GM21447 (cell line): ENCODE measurements at regions not wholly inside any gene's neighbourhood (a gene's known extent, or its start where the extent isn't known, plus 50 kb on each side); places are given as distances from the start of the nearest gene placed in this dataset.

Source experiments
- ATAC-seq: cut with Tn5 transposase; IDR thresholded peaks from one replicate; pipeline ENCODE4 v1.9.1; 2021; ENCODE audit not compliant: unreplicated experiment

GRCh38 chr4:164377277-164377676 lies 376.7 kb upstream of the SMIM31 start:
- ATAC-seq: no peak

- no peak for ATAC-seq
Observed at GRCh38 chr4:164378361-164378760, 375.6 kb upstream of the SMIM31 start.

- ATAC-seq: no peak
Observed at GRCh38 chr4:164379694-164380093, 374.2 kb upstream of the SMIM31 start.

- ATAC-seq: no peak
Observed at GRCh38 chr4:164381859-164382258, 372.1 kb upstream of the SMIM31 start.

- ATAC-seq: no peak
Observed at GRCh38 chr4:164383058-164383357, 370.9 kb upstream of the SMIM31 start.

GRCh38 chr4:164383358-164384220 lies 370.3 kb upstream of the SMIM31 start:
- ATAC-seq: no peak

GRCh38 chr4:164384416-164384815 lies 369.5 kb upstream of the SMIM31 start:
- ATAC-seq: no peak

GRCh38 chr4:164396439-164396838 lies 357.5 kb upstream of the SMIM31 start:
- no peak for ATAC-seq

GRCh38 chr4:164402554-164402953 lies 351.4 kb upstream of the SMIM31 start:
- no peak for ATAC-seq

- no peak for ATAC-seq
Observed at GRCh38 chr4:164405774-164406173, 348.2 kb upstream of the SMIM31 start.

GRCh38 chr4:164408831-164409230 lies 345.1 kb upstream of the SMIM31 start:
- ATAC-seq: no peak

- ATAC-seq: no peak
Observed at GRCh38 chr4:164410401-164410800, 343.5 kb upstream of the SMIM31 start.

GRCh38 chr4:164412246-164412645 lies 341.7 kb upstream of the SMIM31 start:
- ATAC-seq: no peak

GRCh38 chr4:164413743-164414142 lies 340.2 kb upstream of the SMIM31 start:
- no peak for ATAC-seq

GRCh38 chr4:164423819-164424218 lies 330.1 kb upstream of the SMIM31 start:
- ATAC-seq: no peak

GRCh38 chr4:164424846-164425245 lies 329.1 kb upstream of the SMIM31 start:
- no peak for ATAC-seq

- ATAC-seq: no peak
Observed at GRCh38 chr4:164428561-164428960, 325.4 kb upstream of the SMIM31 start.

- no peak for ATAC-seq
Observed at GRCh38 chr4:164438321-164438720, 315.6 kb upstream of the SMIM31 start.

GRCh38 chr4:164439037-164439436 lies 314.9 kb upstream of the SMIM31 start:
- ATAC-seq: no peak

GRCh38 chr4:164440199-164440598 lies 313.7 kb upstream of the SMIM31 start:
- ATAC-seq: no peak

- no peak for ATAC-seq
Observed at GRCh38 chr4:164441109-164441508, 312.8 kb upstream of the SMIM31 start.

- ATAC-seq: no peak
Observed at GRCh38 chr4:164442180-164442579, 311.8 kb upstream of the SMIM31 start.

- ATAC-seq: no peak
Observed at GRCh38 chr4:164446516-164446915, 307.4 kb upstream of the SMIM31 start.
